HCT116 (cell line): ENCODE measurements at regions not wholly inside any gene's neighbourhood (a gene's known extent, or its start where the extent isn't known, plus 50 kb on each side); places are given as distances from the start of the nearest gene placed in this dataset.

Source experiments
- ATAC-seq: fragments of 200-7000 bp; cut with Tn5 transposase; 2 replicates; pipeline ENCODE4 v1.9.1; 2020; ENCODE audit warnings: mild to moderate bottlenecking, moderate library complexity
- BruUV-seq: library from RNA; stranded (reverse); fragments of 400-500 nt; replicated peaks from 2 replicates; lab custom pipeline; 2021; lab: Mats Ljungman, UMichigan
- CTCF ChIA-PET: fragments of 300-600 bp; sonication (Branson Sonifier 250); formaldehyde crosslinking; loops from one replicate; lab custom pipeline; 2021; ENCODE audit warnings: antibody characterized with exemption; lab: Charles Lee
- POLR2A ChIA-PET: fragments of 300-600, 350-600 bp; sonication (Branson Sonifier 250); formaldehyde crosslinking; loops from one replicate; lab custom pipeline; 2021; ENCODE audit warnings: antibody characterized with exemption; lab: Charles Lee
- RAD21 ChIA-PET, 2 experiments: fragments of 300-600 bp; sonication (Branson Sonifier 250); formaldehyde crosslinking; loops; one replicate each; lab custom pipeline; 2023; ENCODE audit warnings: low total read pairs in 2 of 2; ENCODE audit not compliant: uncharacterized antibody in 2 of 2, unreplicated experiment in 2 of 2, low non-redundant PET in 1 of 2; lab: Charles Lee
- DNase-seq: peaks from one replicate; pipeline ENCODE4 v3.0.0-alpha.2; 2010; ENCODE audit warnings: low read depth, low spot score
- H2AFZ ChIP-seq: fragments of 200-600 bp; shearing (Covaris generic), sonication (generic); 2 replicates; pipeline ENCODE4 v1.6.1; 2017; ENCODE audit warnings: low read depth, mixed run types, mixed read lengths, antibody characterized with exemption, low read length; ENCODE audit not compliant: poor library complexity, severe bottlenecking
- H3K27ac ChIP-seq: 2 replicates; pipeline ENCODE4 v1.5.1; 2012; ENCODE audit warnings: low read depth, low read length
- H3K27me3 ChIP-seq: fragments of 200-600 bp; sonication (generic); 2 replicates; pipeline ENCODE4 v1.6.1; 2016; ENCODE audit warnings: mixed run types, low read length, mixed read lengths; ENCODE audit not compliant: insufficient read depth
- H3K36me3 ChIP-seq, 2 experiments: fragments of 200-500 bp in 1 of 2; fragments of 200-600 bp in 1 of 2; sonication (Bioruptor generic) in 1 of 2; sonication (generic) in 1 of 2; 2 replicates each; pipeline versions ENCODE4 v1.5.1 to v1.6.1; 2014 to 2016; ENCODE audit warnings: low read length in 2 of 2, inconsistent platforms in 1 of 2, mixed read lengths in 1 of 2, mixed run types in 1 of 2; ENCODE audit not compliant: insufficient read depth in 2 of 2, control insufficient read depth in 1 of 2
- H3K4me1 ChIP-seq, 2 experiments: fragments of 200-600 bp in 1 of 2; sonication (generic) in 1 of 2; 2 replicates each; pipeline versions ENCODE4 v1.5.1 to v1.6.1; 2012 to 2017; ENCODE audit warnings: low read length in 2 of 2, inconsistent platforms in 1 of 2, mild to moderate bottlenecking in 1 of 2, mixed read lengths in 1 of 2, mixed run types in 1 of 2, moderate library complexity in 1 of 2; ENCODE audit not compliant: insufficient read depth in 2 of 2, control insufficient read depth in 1 of 2
- H3K4me2 ChIP-seq: fragments of 200-600 bp; sonication (generic); 2 replicates; pipeline ENCODE4 v1.6.1; 2017; ENCODE audit warnings: mixed run types, low read length, mixed read lengths
- H3K4me3 ChIP-seq, 2 experiments: fragments of 200-600 bp in 1 of 2; sonication (generic) in 1 of 2; replicated peaks in 1 of 2; 2 replicates each; pipeline ENCODE4 v1.5.1; 2011 to 2016; ENCODE audit warnings: low read length in 2 of 2, control low read depth in 1 of 2, low read depth in 1 of 2, mild to moderate bottlenecking in 1 of 2, mixed read lengths in 1 of 2, mixed run types in 1 of 2
- H3K79me2 ChIP-seq: fragments of 200-600 bp; sonication (generic); 2 replicates; pipeline ENCODE4 v1.6.1; 2017; ENCODE audit warnings: mild to moderate bottlenecking, mixed run types, low read length, moderate library complexity, mixed read lengths; ENCODE audit not compliant: insufficient read depth
- H3K9ac ChIP-seq: fragments of 200-600 bp; sonication (generic); 2 replicates; pipeline ENCODE4 v1.6.1; 2016; ENCODE audit warnings: low read length, mixed read lengths
- H3K9me2 ChIP-seq: fragments of 200-600 bp; sonication (generic), shearing (Covaris generic); 2 replicates; pipeline ENCODE4 v1.6.1; 2017; ENCODE audit warnings: mixed run types, mild to moderate bottlenecking, moderate library complexity; ENCODE audit not compliant: insufficient read depth
- H3K9me3 ChIP-seq, 2 experiments: fragments of 200-500 bp in 1 of 2; fragments of 200-600 bp in 1 of 2; sonication (Bioruptor generic) in 1 of 2; sonication (generic) in 1 of 2; 2 replicates each; pipeline ENCODE4 v1.6.1; 2014 to 2017; ENCODE audit warnings: low read length in 2 of 2, mixed read lengths in 2 of 2, inconsistent platforms in 1 of 2, low read depth in 1 of 2, mild to moderate bottlenecking in 1 of 2, mixed run types in 1 of 2, moderate library complexity in 1 of 2; ENCODE audit not compliant: control insufficient read depth in 1 of 2, insufficient read depth in 1 of 2
- H4K20me1 ChIP-seq: fragments of 200-600 bp; sonication (generic), shearing (Covaris generic); 2 replicates; pipeline ENCODE4 v1.6.1; 2017; ENCODE audit warnings: mixed run types, mild to moderate bottlenecking, moderate library complexity; ENCODE audit not compliant: insufficient read depth
- ELF1 ChIP-seq: IDR thresholded peaks from 2 replicates; pipeline ENCODE4 v1.6.1; 2012; ENCODE audit warnings: low read depth, borderline replicate concordance
- POLR2AphosphoS5 ChIP-seq: IDR thresholded peaks from 2 replicates; pipeline ENCODE4 v1.6.1; 2011; ENCODE audit warnings: mild to moderate bottlenecking, low read depth, low read length, moderate library complexity
- SIN3A ChIP-seq: IDR thresholded peaks from 2 replicates; pipeline ENCODE4 v1.6.1; 2012; ENCODE audit warnings: low read depth
- YY1 ChIP-seq: IDR thresholded peaks from 2 replicates; pipeline ENCODE4 v1.6.1; 2011; ENCODE audit warnings: low read length, low read depth, moderate library complexity, mild to moderate bottlenecking; ENCODE audit not compliant: insufficient replicate concordance; ENCODE audit errors: extremely low read depth
- ZNF274 ChIP-seq: fragments of 200-500 bp; sonication (Bioruptor generic); IDR thresholded peaks from 2 replicates; pipeline ENCODE4 v1.6.1; 2014; ENCODE audit warnings: mild to moderate bottlenecking, low read depth, low read length, inconsistent platforms
- intact Hi-C: fragments of 100-400 bp; cut with micrococcal nuclease; formaldehyde crosslinking; loops from 2 replicates; pipeline ENCODE4 v1.10.0; 2022
- TF ChIP-seq, protein P1 (sequence below): IDR thresholded peaks from 2 replicates; pipeline ENCODE4 v1.6.1; 2012
- TF ChIP-seq, protein P2 (sequence below): IDR thresholded peaks from 2 replicates; pipeline ENCODE4 v1.6.1; 2012; ENCODE audit warnings: low read depth

DNA sequence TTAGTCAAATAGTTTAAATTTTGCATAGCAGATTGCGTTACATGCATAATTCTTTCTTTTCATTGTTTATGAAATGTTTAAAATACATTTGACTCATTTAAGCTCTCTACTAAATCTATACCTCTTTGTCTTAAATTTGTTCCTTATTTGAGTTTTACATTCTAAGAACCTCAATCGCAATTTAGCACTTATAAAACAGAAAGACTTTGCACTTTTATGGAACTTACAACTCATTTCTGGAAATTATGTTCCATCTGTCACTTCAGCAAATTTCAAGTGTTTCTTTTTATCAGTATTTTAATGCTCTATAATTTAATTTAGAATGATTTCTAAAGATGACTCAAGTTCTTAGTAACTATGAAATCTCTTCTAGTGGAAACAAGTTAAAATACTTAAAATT lies 1505.8 kb upstream of the SPRY2 start:
- TF ChIP-seq, protein P1, sequence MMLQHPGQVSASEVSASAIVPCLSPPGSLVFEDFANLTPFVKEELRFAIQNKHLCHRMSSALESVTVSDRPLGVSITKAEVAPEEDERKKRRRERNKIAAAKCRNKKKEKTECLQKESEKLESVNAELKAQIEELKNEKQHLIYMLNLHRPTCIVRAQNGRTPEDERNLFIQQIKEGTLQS = no peak
- no peak for TF ChIP-seq ZNF274
- TF ChIP-seq POLR2AphosphoS5 = no peak
- TF ChIP-seq SIN3A = no peak
- Histone ChIP-seq H3K4me2 (no peak overlapping the region), H3K9ac (no peak overlapping the region), H3K79me2 (no peaks in the 10 kb centered on the region), H3K27me3 (no peaks in the 10 kb centered on the region), H3K4me3 (no peak overlapping the region), H3K4me1 (no peaks in the 10 kb centered on the region), H2AFZ (no peak overlapping the region), H4K20me1 (no peaks in the 10 kb centered on the region), H3K9me2 (no peaks in the 10 kb centered on the region), H3K36me3 (no peaks in the 10 kb centered on the region), H3K27ac (no peak overlapping the region), H3K9me3 (no peaks in the 10 kb centered on the region; a peak in 1 of 4 replicates)
- DNase-seq (no peak), ATAC-seq (no peak)
- POLR2A ChIA-PET = no interaction called here
- BruUV-seq = no TSS peak
- intact Hi-C loops = no loop called here
- CTCF ChIA-PET = no interaction called here
- RAD21 ChIA-PET = no interaction called here

DNA sequence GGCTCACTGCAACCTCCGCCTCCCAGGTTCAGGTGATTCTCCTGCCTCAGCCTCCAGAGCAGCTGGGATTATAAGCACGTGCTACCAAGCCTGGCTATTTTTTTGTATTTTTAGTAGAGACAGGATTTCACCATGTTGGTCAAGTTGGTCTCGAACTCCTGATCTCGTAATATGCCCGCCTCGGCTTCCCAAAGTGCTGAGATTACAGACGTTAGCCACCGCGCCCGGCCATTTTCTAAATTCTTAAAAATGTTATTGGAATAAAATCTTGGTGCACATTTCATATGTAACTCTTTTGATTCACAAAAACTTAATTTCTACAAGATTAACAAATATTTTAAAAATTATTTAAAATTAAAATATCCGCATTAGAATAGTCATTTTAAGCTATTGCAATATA lies 1480.3 kb upstream of the SPRY2 start:
- Histone ChIP-seq H3K4me3 (no peak overlapping the region), H3K4me1 (no peaks in the 10 kb centered on the region), H3K4me2 (no peak overlapping the region), H3K9ac (no peak overlapping the region), H3K9me3 (peaks cover 0 to 4% of the 10 kb centered on the region in 2 experiments; a peak in 1 of 4 replicates), H3K27me3 (no peaks in the 10 kb centered on the region), H3K9me2 (no peaks in the 10 kb centered on the region), H4K20me1 (no peaks in the 10 kb centered on the region), H2AFZ (no peak overlapping the region), H3K27ac (no peak overlapping the region), H3K36me3 (no peaks in the 10 kb centered on the region), H3K79me2 (no peaks in the 10 kb centered on the region)
- ATAC-seq = no peak
- ChIA-PET POLR2A (no interaction called here), CTCF (no interaction called here), RAD21 (no interaction called here)
- intact Hi-C loops = no loop called here
- no TSS peak for BruUV-seq
- no peak for DNase-seq
- TF ChIP-seq ELF1 (no peak), YY1 (no peak)
- TF ChIP-seq, protein P2, sequence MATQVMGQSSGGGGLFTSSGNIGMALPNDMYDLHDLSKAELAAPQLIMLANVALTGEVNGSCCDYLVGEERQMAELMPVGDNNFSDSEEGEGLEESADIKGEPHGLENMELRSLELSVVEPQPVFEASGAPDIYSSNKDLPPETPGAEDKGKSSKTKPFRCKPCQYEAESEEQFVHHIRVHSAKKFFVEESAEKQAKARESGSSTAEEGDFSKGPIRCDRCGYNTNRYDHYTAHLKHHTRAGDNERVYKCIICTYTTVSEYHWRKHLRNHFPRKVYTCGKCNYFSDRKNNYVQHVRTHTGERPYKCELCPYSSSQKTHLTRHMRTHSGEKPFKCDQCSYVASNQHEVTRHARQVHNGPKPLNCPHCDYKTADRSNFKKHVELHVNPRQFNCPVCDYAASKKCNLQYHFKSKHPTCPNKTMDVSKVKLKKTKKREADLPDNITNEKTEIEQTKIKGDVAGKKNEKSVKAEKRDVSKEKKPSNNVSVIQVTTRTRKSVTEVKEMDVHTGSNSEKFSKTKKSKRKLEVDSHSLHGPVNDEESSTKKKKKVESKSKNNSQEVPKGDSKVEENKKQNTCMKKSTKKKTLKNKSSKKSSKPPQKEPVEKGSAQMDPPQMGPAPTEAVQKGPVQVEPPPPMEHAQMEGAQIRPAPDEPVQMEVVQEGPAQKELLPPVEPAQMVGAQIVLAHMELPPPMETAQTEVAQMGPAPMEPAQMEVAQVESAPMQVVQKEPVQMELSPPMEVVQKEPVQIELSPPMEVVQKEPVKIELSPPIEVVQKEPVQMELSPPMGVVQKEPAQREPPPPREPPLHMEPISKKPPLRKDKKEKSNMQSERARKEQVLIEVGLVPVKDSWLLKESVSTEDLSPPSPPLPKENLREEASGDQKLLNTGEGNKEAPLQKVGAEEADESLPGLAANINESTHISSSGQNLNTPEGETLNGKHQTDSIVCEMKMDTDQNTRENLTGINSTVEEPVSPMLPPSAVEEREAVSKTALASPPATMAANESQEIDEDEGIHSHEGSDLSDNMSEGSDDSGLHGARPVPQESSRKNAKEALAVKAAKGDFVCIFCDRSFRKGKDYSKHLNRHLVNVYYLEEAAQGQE = no peak
